Left ventricle myocardium inferior (tissue), 1 donor: ENCODE measurements at regions not wholly inside any gene's neighbourhood (a gene's known extent, or its start where the extent isn't known, plus 50 kb on each side); places are given as distances from the start of the nearest gene placed in this dataset.

ENCODE experiments used
- DNase-seq: peaks from one replicate; pipeline ENCODE4 v3.0.0-alpha.2; 2020
- H3K27ac ChIP-seq: fragments of 200-600 bp; replicated peaks from 2 replicates; pipeline ENCODE4 v1.8.0; 2021
- H3K27me3 ChIP-seq: fragments of 200-600 bp; 2 replicates; pipeline ENCODE4 v1.8.0; 2021; ENCODE audit warnings: low read depth
- H3K36me3 ChIP-seq: fragments of 200-600 bp; 2 replicates; pipeline ENCODE4 v1.8.0; 2021
- H3K4me1 ChIP-seq: fragments of 200-600 bp; 2 replicates; pipeline ENCODE4 v1.8.0; 2021
- H3K4me3 ChIP-seq: fragments of 200-600 bp; 2 replicates; pipeline ENCODE4 v1.8.0; 2021; ENCODE audit warnings: mild to moderate bottlenecking, moderate library complexity
- H3K9me3 ChIP-seq: fragments of 200-600 bp; replicated peaks from 2 replicates; pipeline ENCODE4 v1.8.0; 2021
- intact Hi-C: fragments of 100-400 bp; cut with micrococcal nuclease; formaldehyde crosslinking; loops from one replicate; pipeline ENCODE4 v1.11.0; 2022
- TF ChIP-seq, protein P1 (sequence below): fragments of 200-600 bp; IDR thresholded peaks from 2 replicates; pipeline ENCODE4 v1.8.0; 2021; ENCODE audit warnings: antibody characterized with exemption, mild to moderate bottlenecking, borderline replicate concordance
- donor health status: DM: no; HTN: yes; CAD: no; lungs with severe emphysema.

GRCh38 chr2:239716536-239717318 lies 308.4 kb downstream of the NDUFA10 start:
- peaks cover 35% of the 10 kb centered on the region for H3K9me3 ChIP-seq
- DNase-seq = no peak
- H3K27ac ChIP-seq = no peak overlapping the region
- no peaks in the 10 kb centered on the region for H3K4me1 ChIP-seq
- H3K27me3 ChIP-seq = peaks cover 25% of the 10 kb centered on the region
- TF ChIP-seq, protein P1, sequence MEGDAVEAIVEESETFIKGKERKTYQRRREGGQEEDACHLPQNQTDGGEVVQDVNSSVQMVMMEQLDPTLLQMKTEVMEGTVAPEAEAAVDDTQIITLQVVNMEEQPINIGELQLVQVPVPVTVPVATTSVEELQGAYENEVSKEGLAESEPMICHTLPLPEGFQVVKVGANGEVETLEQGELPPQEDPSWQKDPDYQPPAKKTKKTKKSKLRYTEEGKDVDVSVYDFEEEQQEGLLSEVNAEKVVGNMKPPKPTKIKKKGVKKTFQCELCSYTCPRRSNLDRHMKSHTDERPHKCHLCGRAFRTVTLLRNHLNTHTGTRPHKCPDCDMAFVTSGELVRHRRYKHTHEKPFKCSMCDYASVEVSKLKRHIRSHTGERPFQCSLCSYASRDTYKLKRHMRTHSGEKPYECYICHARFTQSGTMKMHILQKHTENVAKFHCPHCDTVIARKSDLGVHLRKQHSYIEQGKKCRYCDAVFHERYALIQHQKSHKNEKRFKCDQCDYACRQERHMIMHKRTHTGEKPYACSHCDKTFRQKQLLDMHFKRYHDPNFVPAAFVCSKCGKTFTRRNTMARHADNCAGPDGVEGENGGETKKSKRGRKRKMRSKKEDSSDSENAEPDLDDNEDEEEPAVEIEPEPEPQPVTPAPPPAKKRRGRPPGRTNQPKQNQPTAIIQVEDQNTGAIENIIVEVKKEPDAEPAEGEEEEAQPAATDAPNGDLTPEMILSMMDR = no peak
- H3K4me3 ChIP-seq = no peak overlapping the region
- intact Hi-C loops = no loop called here
- H3K36me3 ChIP-seq = no peaks in the 10 kb centered on the region

- H3K36me3 ChIP-seq = no peaks in the 10 kb centered on the region
- peaks cover 28% of the 10 kb centered on the region for H3K27me3 ChIP-seq
- H3K4me1 ChIP-seq = no peaks in the 10 kb centered on the region
- intact Hi-C loops = no loop called here
- H3K9me3 ChIP-seq = peaks cover 39% of the 10 kb centered on the region
- no peak for DNase-seq
- H3K4me3 ChIP-seq = no peak overlapping the region
- no peak overlapping the region for H3K27ac ChIP-seq
- TF ChIP-seq, protein P1 = no peak
These were observed 309.1 kb downstream of the NDUFA10 start for GRCh38 chr2:239716009-239716408.

DNA sequence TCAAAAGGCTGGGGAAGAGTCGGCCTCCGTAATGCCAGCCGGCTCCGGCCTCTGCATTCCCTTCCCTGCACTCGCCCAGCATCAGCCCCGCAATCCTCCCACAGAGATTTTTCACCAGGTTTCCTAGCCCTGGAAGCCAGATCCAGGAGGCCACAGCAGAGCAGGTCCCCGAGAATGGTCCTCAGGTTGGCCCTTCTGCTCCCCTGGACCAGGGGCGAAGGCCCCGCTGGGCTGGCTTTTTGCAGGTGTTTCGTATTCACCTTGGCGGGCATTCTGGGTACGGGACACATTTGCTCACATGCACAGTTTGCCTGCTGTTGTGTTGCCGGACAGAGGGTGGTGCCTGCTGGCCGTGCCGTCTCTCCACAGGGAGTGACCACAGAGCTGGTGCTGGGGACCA lies 309.5 kb downstream of the NDUFA10 start:
- intact Hi-C loops = no loop called here
- DNase-seq = no peak

GRCh38 chr2:239715202-239715601 lies 309.9 kb downstream of the NDUFA10 start:
- H3K9me3 ChIP-seq = peaks cover 46% of the 10 kb centered on the region
- H3K36me3 ChIP-seq = no peaks in the 10 kb centered on the region
- intact Hi-C loops = no loop called here
- no peak overlapping the region for H3K27ac ChIP-seq
- no peak for DNase-seq
- H3K4me1 ChIP-seq = no peaks in the 10 kb centered on the region
- no peak overlapping the region for H3K4me3 ChIP-seq
- peaks cover 28% of the 10 kb centered on the region for H3K27me3 ChIP-seq
- TF ChIP-seq, protein P1 = no peak

More for the DNA sequence above, 309.5 kb downstream of the NDUFA10 start:
- Histone ChIP-seq H3K9me3 (peaks cover 43% of the 10 kb centered on the region), H3K4me3 (no peak overlapping the region), H3K4me1 (no peaks in the 10 kb centered on the region), H3K36me3 (no peaks in the 10 kb centered on the region), H3K27ac (no peak overlapping the region), H3K27me3 (peaks cover 28% of the 10 kb centered on the region)
- TF ChIP-seq, protein P1 = no peak

- peaks cover 57% of the 10 kb centered on the region for H3K9me3 ChIP-seq
- H3K4me3 ChIP-seq = no peak overlapping the region
- H3K27ac ChIP-seq = no peak overlapping the region
- DNase-seq = no peak
- intact Hi-C loops = no loop called here
- H3K36me3 ChIP-seq = no peaks in the 10 kb centered on the region
- H3K27me3 ChIP-seq = peaks cover 28% of the 10 kb centered on the region
- TF ChIP-seq, protein P1 = no peak
- H3K4me1 ChIP-seq = no peaks in the 10 kb centered on the region
These were observed 311.0 kb downstream of the NDUFA10 start for GRCh38 chr2:239714116-239714515.
